ENCODE measurements at regions not wholly inside any gene's neighbourhood (a gene's known extent, or its start where the extent isn't known, plus 50 kb on each side); places are given as distances from the start of the nearest gene placed in this dataset.

- no peak for DNase-seq
Measured at GRCh38 chr7:155998766-155999630, 186.7 kb upstream of the SHH start.

GRCh38 chr7:155998328-155998691 is 186.0 kb upstream of the SHH start:
- DNase-seq, result no peak

- no peak for DNase-seq
Measured at GRCh38 chr7:155997431-155998327, 185.4 kb upstream of the SHH start.

- peak; percentile 12 for DNase-seq
Measured at GRCh38 chr7:155996718-155997280, 184.5 kb upstream of the SHH start.

GRCh38 chr7:155995183-155995612 is 182.9 kb upstream of the SHH start:
- DNase-seq, result peak; percentile 24

GRCh38 chr7:155994279-155994811 is 182.1 kb upstream of the SHH start:
- no peak for DNase-seq

GRCh38 chr7:155993420-155994278 is 181.4 kb upstream of the SHH start:
- DNase-seq, result no peak

GRCh38 chr7:155992974-155993373 is 180.7 kb upstream of the SHH start:
- DNase-seq, result no peak

- DNase-seq, result no peak
Measured at GRCh38 chr7:155992538-155992937, 180.3 kb upstream of the SHH start.

GRCh38 chr7:155992107-155992506 is 179.8 kb upstream of the SHH start:
- no peak for DNase-seq

- DNase-seq, result no peak
Measured at GRCh38 chr7:155991470-155991869, 179.2 kb upstream of the SHH start.

- DNase-seq, result no peak
Measured at GRCh38 chr7:155988416-155988815, 176.2 kb upstream of the SHH start.

GRCh38 chr7:155987681-155988235 is 175.5 kb upstream of the SHH start:
- no peak for DNase-seq

GRCh38 chr7:155986497-155987160 is 174.4 kb upstream of the SHH start:
- no peak for DNase-seq

- no peak for DNase-seq
Measured at GRCh38 chr7:155985518-155986250, 173.4 kb upstream of the SHH start.

- no peak for DNase-seq
Measured at GRCh38 chr7:155984609-155985405, 172.5 kb upstream of the SHH start.

- DNase-seq, result no peak
Measured at GRCh38 chr7:155984028-155984580, 171.8 kb upstream of the SHH start.

- no peak for DNase-seq
Measured at GRCh38 chr7:155983176-155983815, 171.0 kb upstream of the SHH start.

- DNase-seq, result no peak
Measured at GRCh38 chr7:155981703-155982102, 169.4 kb upstream of the SHH start.

Data from GDM1 (cell line).